ENCODE measurements at regions not wholly inside any gene's neighbourhood (a gene's known extent, or its start where the extent isn't known, plus 50 kb on each side); places are given as distances from the start of the nearest gene placed in this dataset.

GRCh38 chr2:18325118-18325517 lies 235.3 kb downstream of the RDH14 start:
- no peak for DNase-seq (ENCODE audit: low read depth in 4 of 4, low spot score in 1 of 4)

- DNase-seq (ENCODE audit: low read depth in 4 of 4, low spot score in 1 of 4), result no peak
Observed at GRCh38 chr2:18319987-18320386, 240.5 kb downstream of the RDH14 start.

DNA sequence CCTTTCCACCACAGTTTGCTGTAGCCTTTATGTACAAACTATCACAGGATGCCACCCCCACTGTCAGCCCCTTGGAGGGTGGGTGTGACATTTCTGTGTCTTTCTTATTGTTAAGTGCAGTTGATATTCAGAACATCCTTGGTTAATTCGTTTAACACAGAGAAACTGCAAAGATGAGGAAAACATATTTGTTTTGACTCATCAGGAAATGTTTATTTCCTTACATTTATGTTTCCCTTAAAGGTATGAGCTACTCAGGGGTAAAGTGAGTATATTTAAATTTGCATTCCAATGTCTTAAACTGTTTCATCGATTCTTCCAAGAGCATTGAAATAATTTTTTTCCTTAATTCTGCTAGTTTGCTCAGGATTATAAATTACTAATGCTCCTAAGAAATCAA lies 243.4 kb downstream of the RDH14 start:
- no peak for DNase-seq (ENCODE audit: low read depth in 4 of 4, low spot score in 1 of 4)

- DNase-seq (ENCODE audit: low read depth in 4 of 4, low spot score in 1 of 4), result no peak
Observed at GRCh38 chr2:18312818-18313217, 247.6 kb downstream of the RDH14 start.

DNA sequence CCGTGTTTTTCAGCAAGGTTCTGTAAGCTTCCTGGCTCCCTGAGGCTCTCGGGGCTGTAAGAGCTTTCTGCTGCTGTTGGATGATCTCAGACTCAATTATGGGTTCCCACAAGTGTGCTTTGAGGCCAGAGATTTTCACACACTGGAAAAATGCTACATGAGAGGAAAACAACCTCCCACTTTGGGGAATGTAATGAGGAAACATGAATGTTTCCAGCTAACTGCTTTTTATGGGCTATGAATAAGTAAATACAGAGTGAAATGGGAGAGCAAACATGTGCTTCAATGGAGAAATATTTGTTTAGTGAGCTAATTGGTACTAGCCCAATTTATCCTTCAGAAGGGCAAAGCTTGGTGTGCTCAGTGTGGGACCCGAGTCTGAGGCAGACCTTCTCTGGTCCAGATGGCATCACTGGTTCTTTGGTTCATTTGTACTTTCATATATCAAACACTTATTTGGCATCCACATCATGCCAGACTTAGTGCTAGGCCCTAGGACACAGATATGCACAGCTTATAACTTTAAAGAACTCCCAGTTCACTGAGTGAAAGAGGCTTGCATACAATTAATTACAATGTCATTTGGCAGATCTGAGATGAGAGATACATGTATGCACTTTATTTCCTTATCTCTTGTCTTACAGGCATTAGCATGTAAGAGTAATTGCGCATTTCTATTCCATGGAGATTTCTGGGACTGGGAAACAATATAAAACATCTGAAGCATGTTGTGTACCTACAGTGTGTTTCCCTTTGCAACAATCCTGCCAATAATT lies 248.8 kb downstream of the RDH14 start:
- DNase-seq (ENCODE audit: low read depth in 4 of 4, low spot score in 1 of 4), result no peak

DNA sequence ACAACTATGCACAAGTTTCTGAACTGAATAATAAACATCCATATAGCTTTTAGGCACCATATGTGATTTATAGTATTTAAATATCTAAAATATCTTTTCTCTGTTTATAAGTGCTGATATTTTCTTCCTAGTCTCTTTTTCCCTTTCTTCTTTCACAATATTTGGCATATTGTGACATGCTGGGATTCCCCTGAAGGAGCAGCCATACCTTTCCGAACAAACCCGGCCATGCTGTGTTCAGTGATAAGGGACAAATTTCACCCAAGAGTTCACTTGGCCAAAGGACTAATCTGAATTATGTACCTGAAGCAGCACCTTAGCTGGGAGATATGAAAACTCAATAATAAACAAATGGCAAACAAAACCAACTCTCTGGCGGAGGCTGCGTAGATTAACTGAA lies 250.8 kb downstream of the RDH14 start:
- no peak for DNase-seq (ENCODE audit: low read depth in 4 of 4, low spot score in 1 of 4)

GRCh38 chr2:18309188-18309587 lies 251.3 kb downstream of the RDH14 start:
- DNase-seq (ENCODE audit: low read depth in 4 of 4, low spot score in 1 of 4), result no peak

- DNase-seq (ENCODE audit: low read depth in 4 of 4, low spot score in 1 of 4), result no peak
Observed at GRCh38 chr2:18304849-18305248, 255.6 kb downstream of the RDH14 start.

GRCh38 chr2:18301421-18302139 lies 258.9 kb downstream of the RDH14 start:
- no peak for DNase-seq (ENCODE audit: low read depth in 4 of 4, low spot score in 1 of 4)

- no peak for DNase-seq (ENCODE audit: low read depth in 4 of 4, low spot score in 1 of 4)
Observed at GRCh38 chr2:18299423-18300212, 260.8 kb downstream of the RDH14 start.

GRCh38 chr2:18297534-18298058 lies 262.9 kb downstream of the RDH14 start:
- no peak for DNase-seq (ENCODE audit: low read depth in 4 of 4, low spot score in 1 of 4)

- DNase-seq (ENCODE audit: low read depth in 4 of 4, low spot score in 1 of 4), result no peak
Observed at GRCh38 chr2:18290386-18290785, 270.1 kb downstream of the RDH14 start.

GRCh38 chr2:18286897-18287296 lies 273.6 kb downstream of the RDH14 start:
- no peak for DNase-seq (ENCODE audit: low read depth in 4 of 4, low spot score in 1 of 4)

DNA sequence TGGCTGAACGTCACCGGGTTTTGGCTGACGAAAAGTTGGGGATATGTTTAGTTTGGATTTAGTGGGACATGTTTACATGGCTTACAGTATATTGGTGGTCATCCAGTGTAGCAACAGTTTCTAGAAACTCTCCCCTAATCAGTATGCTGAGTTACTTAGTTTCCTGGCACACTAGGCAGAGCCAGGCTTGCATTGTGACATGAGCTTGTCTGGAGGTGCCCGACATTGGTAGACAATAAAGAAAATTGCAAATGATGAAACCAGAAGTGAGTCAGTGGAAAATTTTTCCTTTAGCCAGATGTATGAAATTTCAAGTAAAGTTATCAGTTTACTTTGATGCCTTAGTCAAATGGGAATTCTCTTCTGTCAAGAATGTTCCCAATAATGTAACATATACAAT lies 276.1 kb downstream of the RDH14 start:
- DNase-seq (ENCODE audit: low read depth in 4 of 4, low spot score in 1 of 4), result no peak

DNA sequence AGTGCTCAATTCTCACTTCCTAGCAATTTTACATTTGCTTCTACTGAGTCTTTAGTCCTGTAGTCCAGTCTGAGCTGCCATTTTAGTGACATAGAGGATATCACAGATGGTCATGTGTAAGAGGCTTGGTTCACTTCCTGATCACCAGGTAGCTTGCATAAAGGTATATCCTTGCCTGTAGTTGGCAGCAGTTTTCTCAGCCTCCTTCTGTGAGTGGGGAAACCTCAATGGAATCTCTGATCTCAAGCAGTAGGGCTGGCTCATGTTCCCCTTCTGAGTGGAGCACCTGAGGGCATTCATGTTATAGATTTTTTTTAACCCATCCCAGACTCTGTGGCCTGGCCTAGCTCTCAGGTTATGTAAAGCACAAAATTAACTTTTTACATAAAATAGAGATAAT lies 278.4 kb downstream of the RDH14 start:
- no peak for DNase-seq (ENCODE audit: low read depth in 4 of 4, low spot score in 1 of 4)

GRCh38 chr2:18276583-18277075 lies 283.8 kb downstream of the RDH14 start:
- DNase-seq (ENCODE audit: low read depth in 4 of 4, low spot score in 1 of 4), result no peak

DNA sequence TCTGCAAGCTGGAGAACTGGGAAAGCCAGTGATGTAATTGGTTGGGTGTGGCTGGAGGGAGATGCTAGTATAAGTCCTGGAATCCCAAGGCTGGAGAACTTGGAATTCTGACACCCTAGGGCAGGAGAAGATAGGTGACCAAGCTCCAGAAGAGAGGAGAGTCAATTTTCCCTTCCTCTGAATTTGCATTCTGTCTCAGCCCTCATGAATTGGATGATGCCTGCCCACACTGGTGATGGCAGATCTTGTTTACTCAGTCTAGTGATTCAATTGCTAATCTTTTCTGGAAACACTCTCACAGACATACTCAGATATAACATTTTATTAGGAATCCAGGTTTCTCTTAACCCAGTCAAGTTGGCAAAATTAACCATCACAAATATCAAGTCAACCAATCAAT lies 287.2 kb downstream of the RDH14 start:
- DNase-seq (ENCODE audit: low read depth in 4 of 4, low spot score in 1 of 4), result no peak

DNA sequence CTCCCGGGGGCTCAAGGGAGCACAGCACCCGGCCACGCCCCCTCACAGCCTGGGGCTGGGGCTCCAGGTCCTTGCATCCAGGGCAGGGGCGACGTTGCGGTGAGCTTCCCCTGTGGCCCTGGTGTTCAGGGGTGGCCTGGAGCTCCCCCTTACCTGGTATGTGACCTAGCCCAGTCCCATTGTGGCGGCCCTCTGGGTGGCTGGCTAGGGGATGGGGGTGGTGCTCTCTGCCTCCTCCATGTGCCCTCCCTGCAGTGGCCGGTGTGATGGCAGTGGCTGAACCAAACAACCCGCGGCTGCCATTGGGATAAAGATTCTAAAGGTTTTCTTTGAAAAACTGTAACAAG lies 288.3 kb downstream of the RDH14 start:
- DNase-seq (ENCODE audit: low read depth in 4 of 4, low spot score in 1 of 4), result no peak

DNA sequence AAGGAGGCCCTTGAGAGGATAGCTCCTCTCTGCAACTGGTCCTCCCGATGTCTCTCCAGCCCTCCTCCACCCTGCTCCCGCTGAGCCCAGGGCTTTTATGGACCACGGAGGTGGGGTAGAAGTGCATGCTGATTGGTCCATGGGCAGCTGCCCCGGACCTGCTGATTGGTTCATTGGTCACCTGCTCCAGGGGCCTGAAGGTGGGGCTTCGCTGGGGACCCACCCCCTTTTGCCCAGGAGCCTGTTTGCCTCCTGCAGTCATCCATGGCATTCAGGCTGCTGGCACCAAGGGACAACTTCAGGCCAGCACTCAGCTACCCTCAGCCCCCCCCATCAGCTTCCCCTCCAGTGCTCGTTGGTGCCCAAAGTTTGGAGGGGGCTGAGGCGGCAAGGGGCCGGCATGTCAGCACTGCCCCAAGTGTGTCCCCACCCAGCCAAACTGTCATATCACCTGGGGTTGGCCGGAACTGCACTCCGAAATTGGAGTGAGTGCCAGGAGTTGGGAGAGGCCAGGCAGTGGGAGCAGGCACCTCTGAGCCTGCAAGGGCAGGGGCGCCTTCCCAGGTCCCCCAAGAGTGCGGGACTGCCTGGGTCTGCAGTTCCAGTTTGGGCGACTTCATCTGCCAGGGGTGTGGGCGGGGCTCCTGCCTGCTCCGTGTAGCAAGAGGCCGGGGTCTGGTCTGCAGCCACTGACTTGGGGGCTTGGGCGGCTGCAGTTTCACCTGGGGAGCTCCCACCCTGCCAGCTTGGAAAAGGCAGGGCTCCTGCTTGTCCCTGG lies 288.9 kb downstream of the RDH14 start:
- no peak for DNase-seq (ENCODE audit: low read depth in 4 of 4, low spot score in 1 of 4)

- no peak for DNase-seq (ENCODE audit: low read depth in 4 of 4, low spot score in 1 of 4)
Observed at GRCh38 chr2:18268400-18268799, 292.1 kb downstream of the RDH14 start.

- DNase-seq (ENCODE audit: low read depth in 4 of 4, low spot score in 1 of 4), result no peak
Observed at GRCh38 chr2:18267501-18267900, 293.0 kb downstream of the RDH14 start.
